ENCODE measurements at regions not wholly inside any gene's neighbourhood (a gene's known extent, or its start where the extent isn't known, plus 50 kb on each side); places are given as distances from the start of the nearest gene placed in this dataset.

DNA sequence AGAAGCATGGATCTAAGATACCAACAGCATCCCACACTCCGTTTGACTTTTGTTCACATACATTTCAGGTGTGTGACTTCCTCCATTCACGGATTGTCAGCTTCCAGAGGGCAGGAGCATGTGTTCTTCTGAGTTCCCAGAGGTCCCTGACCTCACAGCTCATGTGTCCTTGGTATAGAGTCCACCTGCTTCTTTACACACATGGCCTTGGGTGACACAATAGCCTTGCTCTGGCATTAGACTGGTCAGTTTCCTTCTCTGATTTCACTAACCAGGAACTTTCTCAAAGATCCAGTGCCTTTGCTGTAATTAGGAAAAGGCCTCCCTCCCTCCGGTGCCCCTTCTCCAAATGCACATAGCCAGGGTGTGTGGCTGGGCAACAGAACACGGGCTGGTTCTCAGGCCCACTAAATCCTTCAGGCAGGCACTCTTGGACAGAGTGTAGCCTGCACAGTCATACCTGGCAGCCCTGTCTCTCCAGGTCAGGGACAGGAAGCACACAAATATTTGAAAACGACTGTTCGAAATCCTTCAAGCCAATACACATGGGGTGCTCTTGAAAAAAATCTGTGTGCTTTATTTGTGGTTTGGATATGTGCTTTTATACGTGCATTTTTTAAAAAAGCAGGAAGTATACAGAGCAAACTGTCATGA, 81.1 kb downstream of the TRIM42 start (continued):
- TF ChIP-seq ZNF510 (CRISPR knock-in tag; IDR thresholded peaks at IDR 0.05; ENCODE audit: low read depth) (no peak), JARID2 (CRISPR knock-in tag; IDR thresholded peaks at IDR 0.05; ENCODE audit: insufficient replicate concordance) (no peak), NFE2L1 (CRISPR knock-in tag; IDR thresholded peaks at IDR 0.05; ENCODE audit: borderline replicate concordance) (no peak)
- TF ChIP-seq, protein P1, sequence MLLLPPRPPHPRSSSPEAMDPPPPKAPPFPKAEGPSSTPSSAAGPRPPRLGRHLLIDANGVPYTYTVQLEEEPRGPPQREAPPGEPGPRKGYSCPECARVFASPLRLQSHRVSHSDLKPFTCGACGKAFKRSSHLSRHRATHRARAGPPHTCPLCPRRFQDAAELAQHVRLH (CRISPR knock-in tag; IDR thresholded peaks at IDR 0.05; ENCODE audit: borderline replicate concordance, low read depth), result no peak

DNA sequence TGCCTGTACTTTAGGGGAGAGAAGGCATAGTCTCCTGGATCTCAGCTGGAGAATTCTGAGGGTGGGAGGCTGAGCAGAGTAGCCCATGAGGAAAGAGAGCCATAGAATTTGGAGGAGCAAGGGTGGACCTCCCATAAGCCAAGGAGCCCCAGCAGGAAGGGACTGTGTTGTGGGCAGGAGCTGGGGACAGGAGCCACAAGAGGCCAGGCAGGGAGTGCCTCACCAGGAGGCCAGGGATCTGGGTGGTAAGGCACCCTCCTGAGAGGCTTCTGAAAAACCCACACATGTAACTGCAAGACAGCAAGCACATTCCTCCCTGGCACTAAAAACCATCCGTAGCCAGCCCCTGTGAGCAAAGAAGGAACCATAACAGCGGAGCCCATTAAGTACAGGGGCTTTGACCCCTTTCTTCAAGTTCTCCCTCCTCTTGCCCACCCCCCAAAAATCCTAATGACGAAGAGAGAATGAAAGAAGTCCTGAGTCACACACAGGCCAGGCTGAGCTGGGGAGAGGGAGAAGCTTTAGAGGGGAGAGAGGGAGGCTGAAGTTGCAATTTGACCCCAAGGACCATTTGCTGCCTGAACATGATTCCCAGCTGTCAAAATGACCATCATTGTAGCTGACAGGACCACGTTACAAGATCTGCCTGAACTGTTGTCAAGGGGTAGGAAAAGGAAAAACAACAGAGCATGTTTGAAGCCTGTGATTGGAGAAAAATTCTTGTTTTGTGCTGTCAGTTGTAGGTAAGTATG, 82.6 kb downstream of the TRIM42 start:
- no TSS peak for BruUV-seq (replicated peaks)
- Histone ChIP-seq H2AFZ (ENCODE audit: low read length) (no peak overlapping the region), H3K4me3 (replicated peaks in 1 of 3; ENCODE audit: insufficient read depth in 1 of 3, low read depth in 2 of 3, low read length in 3 of 3) (no peak overlapping the region), H3K4me2 (ENCODE audit: low read depth, low read length) (no peak overlapping the region), H3K27ac (ENCODE audit: extremely low read length, insufficient read depth, low read length) (no peak overlapping the region), H3K36me3 (replicated peaks in 1 of 2; ENCODE audit: control insufficient read depth in 1 of 2, insufficient read depth in 2 of 2, low read length in 2 of 2) (no peaks in the 10 kb centered on the region), H3K27me3 (ENCODE audit: control insufficient read depth in 1 of 2, insufficient read depth in 2 of 2, low read length in 2 of 2) (no peaks in the 10 kb centered on the region), H3K9me3 (ENCODE audit: low read length) (no peaks in the 10 kb centered on the region), H4K20me1 (ENCODE audit: insufficient read depth, low read length) (no peaks in the 10 kb centered on the region), H3K79me2 (ENCODE audit: insufficient read depth, low read length) (no peaks in the 10 kb centered on the region), H3K4me1 (ENCODE audit: insufficient read depth, low read length) (no peaks in the 10 kb centered on the region), H3K9ac (ENCODE audit: insufficient read depth, low read depth, low read length) (no peak overlapping the region)
- WGBS (ENCODE audit: low lambda C conversion rate), result 4% methylated on average over 4 of the region's 4 CpGs
- ChIA-PET POLR2A (no interaction called here), CTCF (ENCODE audit: low intra/inter-chr PET ratio, low total read pairs) (no interaction called here)
- intact Hi-C loops (cut with micrococcal nuclease; ENCODE audit: unreplicated experiment), result no loop called here
- no peak for FAIRE-seq
- DNase-seq (ENCODE audit: low spot score), result no peak
- no peak for ATAC-seq
- in situ Hi-C loops (cut with HindIII; ENCODE audit: extremely low pct_ligation_motif_present, low pct_unique_long_range_greater_than_20kb), result no loop called here
- TF ChIP-seq, protein P2, sequence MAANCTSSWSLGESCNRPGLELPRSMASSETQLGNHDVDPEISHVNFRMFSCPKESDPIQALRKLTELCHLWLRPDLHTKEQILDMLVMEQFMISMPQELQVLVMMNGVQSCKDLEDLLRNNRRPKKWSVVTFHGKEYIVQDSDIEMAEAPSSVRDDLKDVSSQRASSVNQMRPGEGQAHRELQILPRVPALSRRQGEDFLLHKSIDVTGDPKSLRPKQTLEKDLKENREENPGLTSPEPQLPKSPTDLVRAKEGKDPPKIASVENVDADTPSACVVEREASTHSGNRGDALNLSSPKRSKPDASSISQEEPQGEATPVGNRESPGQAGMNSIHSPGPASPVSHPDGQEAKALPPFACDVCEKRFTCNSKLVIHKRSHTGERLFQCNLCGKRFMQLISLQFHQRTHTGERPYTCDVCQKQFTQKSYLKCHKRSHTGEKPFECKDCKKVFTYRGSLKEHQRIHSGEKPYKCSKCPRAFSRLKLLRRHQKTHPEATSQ (CRISPR knock-in tag; IDR thresholded peaks at IDR 0.05; ENCODE audit: borderline replicate concordance), result no peak
- TF ChIP-seq, protein P3, sequence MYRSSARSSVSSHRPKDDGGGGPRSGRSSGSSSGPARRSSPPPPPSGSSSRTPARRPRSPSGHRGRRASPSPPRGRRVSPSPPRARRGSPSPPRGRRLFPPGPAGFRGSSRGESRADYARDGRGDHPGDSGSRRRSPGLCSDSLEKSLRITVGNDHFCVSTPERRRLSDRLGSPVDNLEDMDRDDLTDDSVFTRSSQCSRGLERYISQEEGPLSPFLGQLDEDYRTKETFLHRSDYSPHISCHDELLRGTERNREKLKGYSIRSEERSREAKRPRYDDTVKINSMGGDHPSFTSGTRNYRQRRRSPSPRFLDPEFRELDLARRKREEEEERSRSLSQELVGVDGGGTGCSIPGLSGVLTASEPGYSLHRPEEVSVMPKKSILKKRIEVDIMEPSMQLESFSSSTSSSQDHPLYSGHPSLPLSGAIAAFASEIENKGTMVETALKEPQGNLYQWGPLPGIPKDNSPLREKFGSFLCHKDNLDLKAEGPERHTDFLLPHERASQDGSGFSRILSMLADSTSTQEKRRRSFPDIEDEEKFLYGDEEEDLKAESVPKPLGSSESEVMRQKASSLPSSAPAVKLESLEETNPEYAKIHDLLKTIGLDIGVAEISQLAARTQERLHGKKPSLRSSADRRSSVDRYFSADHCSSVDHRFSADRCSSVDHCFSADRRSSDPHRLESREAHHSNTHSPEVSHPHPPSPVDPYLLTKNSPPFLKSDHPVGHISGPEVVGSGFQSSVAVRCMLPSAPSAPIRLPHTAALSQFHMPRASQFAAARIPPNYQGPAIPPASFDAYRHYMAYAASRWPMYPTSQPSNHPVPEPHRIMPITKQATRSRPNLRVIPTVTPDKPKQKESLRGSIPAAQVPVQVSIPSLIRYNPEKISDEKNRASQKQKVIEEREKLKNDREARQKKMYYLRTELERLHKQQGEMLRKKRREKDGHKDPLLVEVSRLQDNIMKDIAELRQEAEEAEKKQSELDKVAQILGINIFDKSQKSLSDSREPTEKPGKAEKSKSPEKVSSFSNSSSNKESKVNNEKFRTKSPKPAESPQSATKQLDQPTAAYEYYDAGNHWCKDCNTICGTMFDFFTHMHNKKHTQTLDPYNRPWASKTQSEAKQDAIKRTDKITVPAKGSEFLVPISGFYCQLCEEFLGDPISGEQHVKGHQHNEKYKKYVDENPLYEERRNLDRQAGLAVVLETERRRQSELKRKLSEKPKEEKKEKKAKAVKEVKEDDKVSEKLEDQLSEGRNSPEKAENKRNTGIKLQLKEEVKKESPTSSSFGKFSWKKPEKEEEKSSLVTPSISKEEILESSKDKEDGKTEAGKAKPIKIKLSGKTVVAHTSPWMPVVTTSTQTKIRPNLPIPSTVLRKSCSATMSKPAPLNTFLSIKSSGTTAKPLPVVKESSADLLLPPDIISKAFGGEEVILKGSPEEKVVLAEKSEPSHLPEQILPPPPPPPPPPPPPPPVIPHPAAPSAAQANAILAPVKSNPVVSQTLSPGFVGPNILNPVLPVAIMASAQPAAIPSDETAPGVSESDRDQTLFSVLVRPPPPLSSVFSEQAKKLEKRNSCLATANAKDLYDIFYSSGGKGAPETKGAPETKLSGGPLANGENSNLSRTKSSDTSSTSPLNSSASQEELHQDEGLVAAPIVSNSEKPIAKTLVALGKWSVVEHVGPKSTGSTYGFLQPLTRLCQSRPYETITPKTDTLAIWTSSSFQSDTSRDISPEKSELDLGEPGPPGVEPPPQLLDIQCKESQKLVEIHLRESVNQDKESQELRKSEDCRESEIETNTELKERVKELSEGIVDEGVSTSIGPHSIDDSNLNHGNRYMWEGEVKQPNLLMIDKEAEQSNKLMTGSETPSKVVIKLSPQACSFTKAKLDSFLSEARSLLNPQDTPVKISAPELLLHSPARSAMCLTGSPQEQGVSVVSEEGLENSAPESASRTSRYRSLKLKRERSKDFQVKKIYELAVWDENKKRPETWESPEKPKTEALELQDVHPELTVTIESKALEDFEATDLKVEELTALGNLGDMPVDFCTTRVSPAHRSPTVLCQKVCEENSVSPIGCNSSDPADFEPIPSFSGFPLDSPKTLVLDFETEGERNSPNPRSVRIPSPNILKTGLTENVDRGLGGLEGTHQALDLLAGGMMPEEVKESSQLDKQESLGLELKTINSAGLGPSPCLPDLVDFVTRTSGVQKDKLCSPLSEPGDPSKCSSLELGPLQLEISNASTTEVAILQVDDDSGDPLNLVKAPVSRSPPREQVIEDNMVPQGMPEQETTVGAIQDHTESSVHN (CRISPR knock-in tag; IDR thresholded peaks at IDR 0.05), result no peak
- no peak for TF ChIP-seq NBN (conservative IDR thresholded peaks at IDR 0.05)
- no peak for TF ChIP-seq WIZ (CRISPR knock-in tag; IDR thresholded peaks at IDR 0.05)
- TF ChIP-seq, protein P4, sequence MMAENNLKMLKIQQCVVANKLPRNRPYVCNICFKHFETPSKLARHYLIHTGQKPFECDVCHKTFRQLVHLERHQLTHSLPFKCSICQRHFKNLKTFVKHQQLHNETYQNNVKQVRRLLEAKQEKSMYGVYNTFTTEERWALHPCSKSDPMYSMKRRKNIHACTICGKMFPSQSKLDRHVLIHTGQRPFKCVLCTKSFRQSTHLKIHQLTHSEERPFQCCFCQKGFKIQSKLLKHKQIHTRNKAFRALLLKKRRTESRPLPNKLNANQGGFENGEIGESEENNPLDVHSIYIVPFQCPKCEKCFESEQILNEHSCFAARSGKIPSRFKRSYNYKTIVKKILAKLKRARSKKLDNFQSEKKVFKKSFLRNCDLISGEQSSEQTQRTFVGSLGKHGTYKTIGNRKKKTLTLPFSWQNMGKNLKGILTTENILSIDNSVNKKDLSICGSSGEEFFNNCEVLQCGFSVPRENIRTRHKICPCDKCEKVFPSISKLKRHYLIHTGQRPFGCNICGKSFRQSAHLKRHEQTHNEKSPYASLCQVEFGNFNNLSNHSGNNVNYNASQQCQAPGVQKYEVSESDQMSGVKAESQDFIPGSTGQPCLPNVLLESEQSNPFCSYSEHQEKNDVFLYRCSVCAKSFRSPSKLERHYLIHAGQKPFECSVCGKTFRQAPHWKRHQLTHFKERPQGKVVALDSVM (CRISPR knock-in tag; IDR thresholded peaks at IDR 0.05), result no peak
